ENCODE measurements at regions not wholly inside any gene's neighbourhood (a gene's known extent, or its start where the extent isn't known, plus 50 kb on each side); places are given as distances from the start of the nearest gene placed in this dataset.

- TF ChIP-seq, protein P1, sequence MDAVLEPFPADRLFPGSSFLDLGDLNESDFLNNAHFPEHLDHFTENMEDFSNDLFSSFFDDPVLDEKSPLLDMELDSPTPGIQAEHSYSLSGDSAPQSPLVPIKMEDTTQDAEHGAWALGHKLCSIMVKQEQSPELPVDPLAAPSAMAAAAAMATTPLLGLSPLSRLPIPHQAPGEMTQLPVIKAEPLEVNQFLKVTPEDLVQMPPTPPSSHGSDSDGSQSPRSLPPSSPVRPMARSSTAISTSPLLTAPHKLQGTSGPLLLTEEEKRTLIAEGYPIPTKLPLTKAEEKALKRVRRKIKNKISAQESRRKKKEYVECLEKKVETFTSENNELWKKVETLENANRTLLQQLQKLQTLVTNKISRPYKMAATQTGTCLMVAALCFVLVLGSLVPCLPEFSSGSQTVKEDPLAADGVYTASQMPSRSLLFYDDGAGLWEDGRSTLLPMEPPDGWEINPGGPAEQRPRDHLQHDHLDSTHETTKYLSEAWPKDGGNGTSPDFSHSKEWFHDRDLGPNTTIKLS (IDR thresholded peaks at IDR 0.05; ENCODE audit: borderline replicate concordance, low read depth): no peak
- TF ChIP-seq ZC3H11A (IDR thresholded peaks at IDR 0.05; ENCODE audit: low read depth, low read length) (no peak), AFF4 (CRISPR knock-in tag; IDR thresholded peaks at IDR 0.05) (no peak), NR2C2 (CRISPR knock-in tag; IDR thresholded peaks at IDR 0.05) (no peak), NR2C2 (tag; IDR thresholded peaks at IDR 0.05) (no peak), ESRRA (IDR thresholded peaks at IDR 0.05; ENCODE audit: borderline replicate concordance, low read depth) (no peak), MED1 (CRISPR knock-in tag; IDR thresholded peaks at IDR 0.05; ENCODE audit: borderline replicate concordance) (no peak)
Measured at GRCh38 chr4:128359422-128359821, 71.8 kb upstream of the PGRMC2 start.
